ENCODE measurements at regions not wholly inside any gene's neighbourhood (a gene's known extent, or its start where the extent isn't known, plus 50 kb on each side); places are given as distances from the start of the nearest gene placed in this dataset.
A peak's percentile ranks its signal among the peaks of the same experiment; 100 is the strongest.

GRCh38 chr6:84536885-84537638 is 227.3 kb downstream of the TBX18 start:
- Histone ChIP-seq H3K9me3 (ENCODE audit: control insufficient read depth in 4 of 4, low read length in 3 of 4) (no peaks in the 10 kb centered on the region), H3K4me1 (ENCODE audit: control insufficient read depth in 4 of 4, insufficient read depth in 4 of 4, low read length in 3 of 4) (no peaks in the 10 kb centered on the region), H3K9ac (ENCODE audit: low read depth in 1 of 2, low read length in 2 of 2) (no peak overlapping the region), H3K4me3 (ENCODE audit: low read depth in 1 of 3, low read length in 3 of 3) (no peak overlapping the region), H3K36me3 (ENCODE audit: control insufficient read depth in 4 of 4, insufficient read depth in 3 of 4, low read depth in 1 of 4, low read length in 3 of 4) (no peaks in the 10 kb centered on the region), H3K27me3 (ENCODE audit: control insufficient read depth in 4 of 4, insufficient read depth in 4 of 4, low read length in 3 of 4) (no peaks in the 10 kb centered on the region), H3K27ac (ENCODE audit: low read depth in 1 of 2, low read length in 2 of 2) (no peak overlapping the region)
- 69% methylated on average over 4 of the region's 4 CpGs for WGBS
- no peak for DNase-seq (ENCODE audit: low spot score)
- no peak for TF ChIP-seq JUND (IDR thresholded peaks at IDR 0.05)
- TF ChIP-seq RAD21 (IDR thresholded peaks at IDR 0.05) = peak in 1 of 2 donors; percentile 8

- H3K4me3 ChIP-seq (ENCODE audit: low read depth in 1 of 3, low read length in 3 of 3) = no peak overlapping the region
- no peaks in the 10 kb centered on the region for H3K4me1 ChIP-seq (ENCODE audit: control insufficient read depth in 4 of 4, insufficient read depth in 4 of 4, low read length in 3 of 4)
- H3K27ac ChIP-seq (ENCODE audit: low read depth in 1 of 2, low read length in 2 of 2) = no peak overlapping the region
- no peaks in the 10 kb centered on the region for H3K36me3 ChIP-seq (ENCODE audit: control insufficient read depth in 4 of 4, insufficient read depth in 3 of 4, low read depth in 1 of 4, low read length in 3 of 4)
- no peak overlapping the region for H3K9ac ChIP-seq (ENCODE audit: low read depth in 1 of 2, low read length in 2 of 2)
- no peak for DNase-seq (ENCODE audit: low spot score)
- H3K9me3 ChIP-seq (ENCODE audit: control insufficient read depth in 4 of 4, low read length in 3 of 4) = no peaks in the 10 kb centered on the region
- TF ChIP-seq TAF1 (conservative IDR thresholded peaks at IDR 0.05) (no peak), FOXA1 (IDR thresholded peaks at IDR 0.05) (no peak), GABPA (IDR thresholded peaks at IDR 0.05 in 1 of 2, conservative IDR thresholded peaks at IDR 0.05 in 1 of 2) (no peak), NR2F2 (IDR thresholded peaks at IDR 0.05) (no peak), FOXA2 (IDR thresholded peaks at IDR 0.05) (no peak), RXRA (IDR thresholded peaks at IDR 0.05) (no peak), CTCF (IDR thresholded peaks at IDR 0.05; ENCODE audit: low read depth, low read length, missing input control) (no peak), RAD21 (IDR thresholded peaks at IDR 0.05) (no peak), JUND (IDR thresholded peaks at IDR 0.05) (no peak), EGR1 (IDR thresholded peaks at IDR 0.05; ENCODE audit: low read depth in 2 of 2) (no peak), HNF4A (conservative IDR thresholded peaks at IDR 0.05) (no peak)
- TF ChIP-seq, protein P1, sequence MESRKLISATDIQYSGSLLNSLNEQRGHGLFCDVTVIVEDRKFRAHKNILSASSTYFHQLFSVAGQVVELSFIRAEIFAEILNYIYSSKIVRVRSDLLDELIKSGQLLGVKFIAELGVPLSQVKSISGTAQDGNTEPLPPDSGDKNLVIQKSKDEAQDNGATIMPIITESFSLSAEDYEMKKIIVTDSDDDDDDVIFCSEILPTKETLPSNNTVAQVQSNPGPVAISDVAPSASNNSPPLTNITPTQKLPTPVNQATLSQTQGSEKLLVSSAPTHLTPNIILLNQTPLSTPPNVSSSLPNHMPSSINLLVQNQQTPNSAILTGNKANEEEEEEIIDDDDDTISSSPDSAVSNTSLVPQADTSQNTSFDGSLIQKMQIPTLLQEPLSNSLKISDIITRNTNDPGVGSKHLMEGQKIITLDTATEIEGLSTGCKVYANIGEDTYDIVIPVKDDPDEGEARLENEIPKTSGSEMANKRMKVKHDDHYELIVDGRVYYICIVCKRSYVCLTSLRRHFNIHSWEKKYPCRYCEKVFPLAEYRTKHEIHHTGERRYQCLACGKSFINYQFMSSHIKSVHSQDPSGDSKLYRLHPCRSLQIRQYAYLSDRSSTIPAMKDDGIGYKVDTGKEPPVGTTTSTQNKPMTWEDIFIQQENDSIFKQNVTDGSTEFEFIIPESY (IDR thresholded peaks at IDR 0.05) = no peak
- TF ChIP-seq, protein P2, sequence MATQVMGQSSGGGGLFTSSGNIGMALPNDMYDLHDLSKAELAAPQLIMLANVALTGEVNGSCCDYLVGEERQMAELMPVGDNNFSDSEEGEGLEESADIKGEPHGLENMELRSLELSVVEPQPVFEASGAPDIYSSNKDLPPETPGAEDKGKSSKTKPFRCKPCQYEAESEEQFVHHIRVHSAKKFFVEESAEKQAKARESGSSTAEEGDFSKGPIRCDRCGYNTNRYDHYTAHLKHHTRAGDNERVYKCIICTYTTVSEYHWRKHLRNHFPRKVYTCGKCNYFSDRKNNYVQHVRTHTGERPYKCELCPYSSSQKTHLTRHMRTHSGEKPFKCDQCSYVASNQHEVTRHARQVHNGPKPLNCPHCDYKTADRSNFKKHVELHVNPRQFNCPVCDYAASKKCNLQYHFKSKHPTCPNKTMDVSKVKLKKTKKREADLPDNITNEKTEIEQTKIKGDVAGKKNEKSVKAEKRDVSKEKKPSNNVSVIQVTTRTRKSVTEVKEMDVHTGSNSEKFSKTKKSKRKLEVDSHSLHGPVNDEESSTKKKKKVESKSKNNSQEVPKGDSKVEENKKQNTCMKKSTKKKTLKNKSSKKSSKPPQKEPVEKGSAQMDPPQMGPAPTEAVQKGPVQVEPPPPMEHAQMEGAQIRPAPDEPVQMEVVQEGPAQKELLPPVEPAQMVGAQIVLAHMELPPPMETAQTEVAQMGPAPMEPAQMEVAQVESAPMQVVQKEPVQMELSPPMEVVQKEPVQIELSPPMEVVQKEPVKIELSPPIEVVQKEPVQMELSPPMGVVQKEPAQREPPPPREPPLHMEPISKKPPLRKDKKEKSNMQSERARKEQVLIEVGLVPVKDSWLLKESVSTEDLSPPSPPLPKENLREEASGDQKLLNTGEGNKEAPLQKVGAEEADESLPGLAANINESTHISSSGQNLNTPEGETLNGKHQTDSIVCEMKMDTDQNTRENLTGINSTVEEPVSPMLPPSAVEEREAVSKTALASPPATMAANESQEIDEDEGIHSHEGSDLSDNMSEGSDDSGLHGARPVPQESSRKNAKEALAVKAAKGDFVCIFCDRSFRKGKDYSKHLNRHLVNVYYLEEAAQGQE (IDR thresholded peaks at IDR 0.05) = no peak
- TF ChIP-seq, protein P3, sequence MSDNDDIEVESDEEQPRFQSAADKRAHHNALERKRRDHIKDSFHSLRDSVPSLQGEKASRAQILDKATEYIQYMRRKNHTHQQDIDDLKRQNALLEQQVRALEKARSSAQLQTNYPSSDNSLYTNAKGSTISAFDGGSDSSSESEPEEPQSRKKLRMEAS (IDR thresholded peaks at IDR 0.05) = no peak
- H3K27me3 ChIP-seq (ENCODE audit: control insufficient read depth in 4 of 4, insufficient read depth in 4 of 4, low read length in 3 of 4) = no peaks in the 10 kb centered on the region
These were observed 236.2 kb downstream of the TBX18 start for GRCh38 chr6:84528201-84528600.

Measured in liver (tissue), 8 donors.